Motor neuron (in vitro differentiated cells): ENCODE measurements at regions not wholly inside any gene's neighbourhood (a gene's known extent, or its start where the extent isn't known, plus 50 kb on each side); places are given as distances from the start of the nearest gene placed in this dataset.
"Not testable (repeated sequence)": the region's sequence is repeated elsewhere in the genome, so short reads cannot be mapped to it uniquely, and the experiment has no call there.

ENCODE experiments used
- ATAC-seq, 8 experiments: fragments of 200-7000 bp; cut with Tn5 transposase; replicated peaks in 6 of 8; 2 replicates each; pipeline ENCODE4 v1.8.0; 2021; ENCODE audit warnings: mild to moderate bottlenecking in 8 of 8, moderate library complexity in 8 of 8
- H3K27ac ChIP-seq, 2 donors: fragments of 250-450 bp; sonication (Bioruptor Pico); 2 replicates each; pipeline ENCODE4 v1.9.0; 2021; ENCODE audit warnings: antibody characterized with exemption in 2 of 2, mild to moderate bottlenecking in 2 of 2, moderate library complexity in 1 of 2
- H3K4me1 ChIP-seq, 2 donors: fragments of 250-450 bp; sonication (Bioruptor Pico); replicated peaks in 1 of 2; 2 replicates each; pipeline ENCODE4 v1.6.1; 2021; ENCODE audit warnings: antibody characterized with exemption in 2 of 2, mild to moderate bottlenecking in 2 of 2, moderate library complexity in 1 of 2
- H3K4me3 ChIP-seq, 5 donors: fragments of 250-450 bp; sonication (Bioruptor Pico); 2 replicates each; pipeline ENCODE4 v1.9.0; 2021; ENCODE audit warnings: antibody characterized with exemption in 5 of 5, mild to moderate bottlenecking in 5 of 5, moderate library complexity in 4 of 5
- WGBS, 10 experiments: fragments of 450-650 bp; shearing (Covaris generic); methylation state at CpG; one replicate each; pipeline ENCODE4 v1.0.0; 2022; 5-methylcytosine and 5-hydroxymethylcytosine counted together
- in situ Hi-C, 9 experiments: fragments of 400-800 bp; cut with MboI; loops; one replicate each; pipeline ENCODE4 v1.15.0; 2021; ENCODE audit warnings: low sequenced_read_pairs in 9 of 9, low pct_unique_long_range_greater_than_20kb in 2 of 9; ENCODE audit not compliant: unreplicated experiment in 9 of 9

- H3K4me1 ChIP-seq = peaks cover 0 to 6% of the 10 kb centered on the region in 2 donors
- no peak overlapping the region for H3K4me3 ChIP-seq
- no peak for ATAC-seq
- in situ Hi-C loops = no loop called here
- H3K27ac ChIP-seq = no peak overlapping the region
- WGBS, 10 experiments = 6 to 100% (median 95%) methylated on average over 1 to 3 of the region's 3 CpGs; no CpG with 5 or more reads in 3 of the 10 experiments
Measured at GRCh38 chr4:57774681-57775080, 664.5 kb upstream of the IGFBP7 start.

- H3K4me1 ChIP-seq = peaks cover 0 to 6% of the 10 kb centered on the region in 2 donors
- H3K4me3 ChIP-seq = no peak overlapping the region
- no peak for ATAC-seq
- in situ Hi-C loops = no loop called here
- no peak overlapping the region for H3K27ac ChIP-seq
Measured at GRCh38 chr4:57774171-57774570, 664.0 kb upstream of the IGFBP7 start.

GRCh38 chr4:57766341-57766740 lies 656.2 kb upstream of the IGFBP7 start:
- WGBS, 10 experiments = 0 to 91% (median 45%) methylated on average over 1 of the region's 1 CpG; no CpG with 5 or more reads in 4 of the 10 experiments
- Histone ChIP-seq H3K27ac (no peak overlapping the region), H3K4me3 (no peak overlapping the region), H3K4me1 (no peaks in the 10 kb centered on the region)
- no peak for ATAC-seq
- in situ Hi-C loops = no loop called here

GRCh38 chr4:57764856-57765255 lies 654.7 kb upstream of the IGFBP7 start:
- Histone ChIP-seq H3K4me1 (no peaks in the 10 kb centered on the region), H3K27ac (no peak overlapping the region), H3K4me3 (no peak overlapping the region)
- WGBS, 10 experiments = 42 to 100% (median 96%) methylated on average over 2 to 5 of the region's 5 CpGs; no CpG with 5 or more reads in 1 of the 10 experiments
- in situ Hi-C loops = no loop called here
- no peak for ATAC-seq

GRCh38 chr4:57763070-57763469 lies 652.9 kb upstream of the IGFBP7 start:
- no peak for ATAC-seq
- WGBS, 10 experiments = 60 to 100% (median 90%) methylated on average over 1 to 2 of the region's 2 CpGs; no CpG with 5 or more reads in 3 of the 10 experiments
- in situ Hi-C loops = no loop called here
- Histone ChIP-seq H3K4me1 (no peaks in the 10 kb centered on the region), H3K4me3 (no peak overlapping the region), H3K27ac (no peak overlapping the region)

- in situ Hi-C loops = no loop called here
- 0 to 86% (median 56%) methylated on average over 1 of the region's 1 CpG; no CpG with 5 or more reads in 3 of the 10 experiments for WGBS, 10 experiments
Measured at GRCh38 chr4:57740625-57741190, 630.5 kb upstream of the IGFBP7 start.

GRCh38 chr4:57736781-57737180 lies 626.6 kb upstream of the IGFBP7 start:
- ATAC-seq = peak in 3 of 8 experiments; percentile 32 to 66 (median 53)
- H3K4me1 ChIP-seq = peaks cover 8 to 24% of the 10 kb centered on the region in 2 donors
- no peak overlapping the region for H3K27ac ChIP-seq
- 0 to 83% (median 60%) methylated on average over 1 to 3 of the region's 3 CpGs; no CpG with 5 or more reads in 2 of the 10 experiments for WGBS, 10 experiments
- in situ Hi-C loops = no loop called here
- H3K4me3 ChIP-seq = no peak overlapping the region

More at GRCh38 chr4:57740625-57741190, 630.5 kb upstream of the IGFBP7 start:
- ATAC-seq = peak in 6 of 8 experiments; percentile 17 to 72 (median 43)
- peaks cover 8 to 24% of the 10 kb centered on the region in 2 donors for H3K4me1 ChIP-seq
- no peak overlapping the region for H3K4me3 ChIP-seq
- H3K27ac ChIP-seq = peak overlapping the region; percentile 51 to 61

GRCh38 chr4:57734104-57734670 lies 624.0 kb upstream of the IGFBP7 start:
- WGBS, 10 experiments = 6 to 100% (median 56%) methylated on average over 1 to 4 of the region's 4 CpGs; no CpG with 5 or more reads in 2 of the 10 experiments
- no peak for ATAC-seq
- H3K4me3 ChIP-seq = no peak overlapping the region
- H3K27ac ChIP-seq = no peak overlapping the region
- in situ Hi-C loops = no loop called here
- peaks cover 0 to 8% of the 10 kb centered on the region in 2 donors for H3K4me1 ChIP-seq

- 23 to 100% (median 70%) methylated on average over 1 to 8 of the region's 33 CpGs; no CpG with 5 or more reads in 4 of the 10 experiments for WGBS, 10 experiments
Measured at GRCh38 chr4:57729775-57730570, 619.8 kb upstream of the IGFBP7 start.

GRCh38 chr4:57726154-57726553 lies 616.0 kb upstream of the IGFBP7 start:
- Histone ChIP-seq H3K27ac (no peak overlapping the region), H3K4me1 (no peaks in the 10 kb centered on the region), H3K4me3 (no peak overlapping the region)
- no peak for ATAC-seq
- in situ Hi-C loops = no loop called here
- WGBS, 10 experiments = 0 to 95% (median 72%) methylated on average over 1 to 2 of the region's 2 CpGs

More at GRCh38 chr4:57729775-57730570, 619.8 kb upstream of the IGFBP7 start:
- ATAC-seq, H3K4me1 ChIP-seq, H3K4me3 ChIP-seq, H3K27ac ChIP-seq, in situ Hi-C loops: not testable (repeated sequence)

- Histone ChIP-seq H3K4me1 (no peaks in the 10 kb centered on the region), H3K4me3 (no peak overlapping the region), H3K27ac (no peak overlapping the region)
- ATAC-seq = no peak
- in situ Hi-C loops = no loop called here
- WGBS, 10 experiments = 0 to 100% (median 46%) methylated on average over 1 to 2 of the region's 2 CpGs
Measured at GRCh38 chr4:57719456-57719855, 609.3 kb upstream of the IGFBP7 start.

- H3K4me1 ChIP-seq, ATAC-seq, H3K27ac ChIP-seq, in situ Hi-C loops, H3K4me3 ChIP-seq: not testable (repeated sequence)
- WGBS, 10 experiments = 10 to 100% (median 55%) methylated on average over 1 to 5 of the region's 10 CpGs; no CpG with 5 or more reads in 4 of the 10 experiments
Measured at GRCh38 chr4:57714313-57714712, 604.1 kb upstream of the IGFBP7 start.

- in situ Hi-C loops = no loop called here
- Histone ChIP-seq H3K4me1 (no peaks in the 10 kb centered on the region), H3K4me3 (no peak overlapping the region), H3K27ac (no peak overlapping the region)
- 0 to 76% (median 0%) methylated on average over 1 to 2 of the region's 2 CpGs; no CpG with 5 or more reads in 6 of the 10 experiments for WGBS, 10 experiments
- no peak for ATAC-seq
Measured at GRCh38 chr4:57710053-57710452, 599.9 kb upstream of the IGFBP7 start.
